GM12892 (cell line): ENCODE measurements at regions not wholly inside any gene's neighbourhood (a gene's known extent, or its start where the extent isn't known, plus 50 kb on each side); places are given as distances from the start of the nearest gene placed in this dataset.

ENCODE experiments used
- POLR2A ChIP-seq: IDR thresholded peaks from 2 replicates; pipeline ENCODE4 v1.6.1; 2011; ENCODE audit warnings: low read depth, low read length, control low read depth
- POLR2AphosphoS5 ChIP-seq: IDR thresholded peaks from 2 replicates; pipeline ENCODE4 v1.6.1; 2011; ENCODE audit warnings: low read depth, low read length, control low read depth
- TAF1 ChIP-seq: IDR thresholded peaks from 2 replicates; pipeline ENCODE4 v1.6.1; 2011; ENCODE audit warnings: low read depth, mild to moderate bottlenecking, control low read depth, low read length, borderline replicate concordance

DNA sequence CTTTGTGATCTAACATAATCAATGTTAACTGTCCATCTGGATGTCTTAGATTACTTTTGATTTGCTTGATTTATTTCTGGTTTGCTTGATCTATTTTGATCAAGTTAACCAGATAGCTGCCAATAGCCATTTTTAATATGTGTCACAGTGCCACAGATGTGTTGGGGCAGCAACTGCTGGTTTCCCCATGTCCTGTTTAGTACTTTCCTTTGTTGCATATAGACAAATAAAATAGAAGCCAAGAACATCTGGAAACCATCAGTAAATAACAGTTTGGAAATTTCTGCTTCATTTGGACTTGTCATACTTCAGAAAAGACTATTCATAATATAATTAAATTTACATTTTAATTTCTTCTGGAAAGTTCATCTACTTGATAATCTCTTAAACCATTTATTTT, 145.6 kb upstream of the C21orf91 start:
- no peak for TF ChIP-seq TAF1
- no peak for TF ChIP-seq POLR2A
- no peak for TF ChIP-seq POLR2AphosphoS5
